GM06990 (cell line): ENCODE measurements at regions not wholly inside any gene's neighbourhood (a gene's known extent, or its start where the extent isn't known, plus 50 kb on each side); places are given as distances from the start of the nearest gene placed in this dataset.

Experiments used
- DNase-seq: peaks from one replicate; pipeline ENCODE4 v3.0.0-alpha.2; 2011; ENCODE audit not compliant: insufficient read length; ENCODE audit errors: extremely low read depth
- H3K27me3 ChIP-seq: replicated peaks from 2 replicates; pipeline ENCODE4 v1.6.0; 2011; ENCODE audit warnings: low read length; ENCODE audit not compliant: control insufficient read depth, insufficient read depth
- H3K36me3 ChIP-seq: 2 replicates; pipeline ENCODE4 v1.5.1; 2011; ENCODE audit warnings: low read length; ENCODE audit not compliant: control insufficient read depth, insufficient read depth
- H3K4me3 ChIP-seq: replicated peaks from 2 replicates; pipeline ENCODE4 v1.5.1; 2011; ENCODE audit warnings: low read depth, mild to moderate bottlenecking, control low read depth, low read length
- TF ChIP-seq, protein P1 (sequence below): IDR thresholded peaks from 2 replicates; pipeline ENCODE4 v1.5.1; 2011; ENCODE audit warnings: low read length, control low read depth, mild to moderate bottlenecking, inconsistent platforms; ENCODE audit not compliant: insufficient read depth, poor library complexity, severe bottlenecking

DNA sequence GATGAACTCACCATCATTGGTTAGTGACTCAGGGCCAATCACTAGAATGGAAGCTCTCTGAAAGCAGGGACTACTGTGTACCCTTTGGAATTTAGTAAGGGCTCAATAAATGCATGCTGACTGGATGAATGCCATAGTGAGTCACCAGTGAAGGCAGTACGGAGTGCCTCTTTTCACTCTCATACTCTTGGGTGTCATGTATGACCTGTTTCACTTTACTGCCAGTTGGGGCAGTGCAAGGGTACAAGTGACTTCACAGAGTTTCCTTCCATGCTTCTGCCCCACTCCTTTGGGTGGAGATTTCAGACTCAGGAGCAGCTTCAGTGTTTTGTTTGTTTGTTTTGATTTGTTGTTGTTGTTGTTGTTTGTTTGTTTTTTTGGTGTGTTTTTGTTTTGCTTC is 57.7 kb downstream of the SOX3 start:
- Histone ChIP-seq H3K4me3 (no peak overlapping the region), H3K36me3 (no peaks in the 10 kb centered on the region), H3K27me3 (no peaks in the 10 kb centered on the region)
- no peak for DNase-seq
- TF ChIP-seq, protein P1, sequence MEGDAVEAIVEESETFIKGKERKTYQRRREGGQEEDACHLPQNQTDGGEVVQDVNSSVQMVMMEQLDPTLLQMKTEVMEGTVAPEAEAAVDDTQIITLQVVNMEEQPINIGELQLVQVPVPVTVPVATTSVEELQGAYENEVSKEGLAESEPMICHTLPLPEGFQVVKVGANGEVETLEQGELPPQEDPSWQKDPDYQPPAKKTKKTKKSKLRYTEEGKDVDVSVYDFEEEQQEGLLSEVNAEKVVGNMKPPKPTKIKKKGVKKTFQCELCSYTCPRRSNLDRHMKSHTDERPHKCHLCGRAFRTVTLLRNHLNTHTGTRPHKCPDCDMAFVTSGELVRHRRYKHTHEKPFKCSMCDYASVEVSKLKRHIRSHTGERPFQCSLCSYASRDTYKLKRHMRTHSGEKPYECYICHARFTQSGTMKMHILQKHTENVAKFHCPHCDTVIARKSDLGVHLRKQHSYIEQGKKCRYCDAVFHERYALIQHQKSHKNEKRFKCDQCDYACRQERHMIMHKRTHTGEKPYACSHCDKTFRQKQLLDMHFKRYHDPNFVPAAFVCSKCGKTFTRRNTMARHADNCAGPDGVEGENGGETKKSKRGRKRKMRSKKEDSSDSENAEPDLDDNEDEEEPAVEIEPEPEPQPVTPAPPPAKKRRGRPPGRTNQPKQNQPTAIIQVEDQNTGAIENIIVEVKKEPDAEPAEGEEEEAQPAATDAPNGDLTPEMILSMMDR = no peak

GRCh38 chrX:140440876-140441275 is 64.0 kb downstream of the SOX3 start:
- no peaks in the 10 kb centered on the region for H3K36me3 ChIP-seq
- no peak for DNase-seq
- TF ChIP-seq, protein P1 = no peak
- no peaks in the 10 kb centered on the region for H3K27me3 ChIP-seq
- no peak overlapping the region for H3K4me3 ChIP-seq

DNA sequence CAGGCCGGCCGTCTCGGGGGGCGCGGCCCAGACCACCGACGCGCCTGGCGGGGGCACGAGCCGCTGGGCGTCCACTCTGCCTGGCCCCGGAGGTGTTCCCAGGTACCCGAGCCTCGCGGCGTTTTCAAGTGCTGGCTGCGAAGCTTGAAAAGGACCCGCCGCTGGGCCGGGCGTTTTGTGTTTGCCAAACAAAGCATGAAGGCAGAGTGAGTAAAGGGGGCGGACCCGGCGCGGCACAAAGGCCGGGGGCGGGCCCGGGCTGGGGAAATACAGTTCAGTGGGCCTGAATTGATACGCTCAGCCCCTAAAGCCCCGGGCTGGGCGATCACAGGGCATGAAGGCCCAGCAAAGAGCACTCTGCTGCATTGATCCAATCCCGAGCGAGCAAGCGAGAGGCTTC is 65.4 kb downstream of the SOX3 start:
- Histone ChIP-seq H3K36me3 (no peaks in the 10 kb centered on the region), H3K27me3 (no peaks in the 10 kb centered on the region), H3K4me3 (no peak overlapping the region)
- TF ChIP-seq, protein P1 = no peak
- no peak for DNase-seq

DNA sequence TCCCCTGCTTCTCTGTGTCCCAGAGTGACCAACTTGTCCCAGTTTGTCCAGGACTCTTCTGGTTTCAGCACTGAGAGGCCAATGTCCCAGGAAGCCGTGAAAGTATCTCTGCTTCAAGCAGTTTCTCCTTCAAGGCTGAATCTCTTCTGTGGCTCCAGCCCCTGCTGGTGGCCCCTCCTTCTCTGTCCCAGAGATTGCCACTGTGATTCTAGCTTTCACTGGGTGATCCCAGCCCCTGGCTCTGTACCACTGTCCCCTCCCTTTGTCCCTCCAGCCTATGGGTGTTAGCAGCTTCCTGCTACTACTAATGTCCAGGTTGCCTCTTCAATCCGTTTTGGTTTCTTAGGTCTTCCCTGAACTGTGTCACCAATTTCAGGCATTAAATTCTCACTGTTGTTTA is 70.5 kb downstream of the SOX3 start:
- no peak for DNase-seq
- TF ChIP-seq, protein P1 = no peak
- H3K27me3 ChIP-seq = no peaks in the 10 kb centered on the region
- H3K4me3 ChIP-seq = no peak overlapping the region
- H3K36me3 ChIP-seq = no peaks in the 10 kb centered on the region

DNA sequence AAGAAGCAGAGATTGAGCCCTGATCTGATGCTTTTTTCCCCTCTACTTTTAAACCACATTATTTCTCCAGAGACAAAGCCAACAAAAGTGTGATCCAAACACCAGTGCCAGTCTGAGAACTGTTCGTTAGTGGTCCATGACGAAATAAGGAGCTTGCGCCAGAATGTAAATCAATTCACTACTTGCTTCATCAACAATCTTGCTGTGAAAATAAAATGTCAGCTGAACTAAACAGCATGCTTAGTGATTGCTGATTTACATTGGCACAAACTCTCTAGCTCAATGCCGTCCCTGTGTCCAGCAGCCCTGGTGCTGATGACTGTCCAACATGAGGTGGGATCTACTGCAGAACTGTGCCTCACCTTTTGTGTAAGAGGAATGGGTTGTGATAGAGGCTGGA is 71.3 kb downstream of the SOX3 start:
- H3K27me3 ChIP-seq = no peaks in the 10 kb centered on the region
- no peaks in the 10 kb centered on the region for H3K36me3 ChIP-seq
- TF ChIP-seq, protein P1 = no peak
- DNase-seq = no peak
- no peak overlapping the region for H3K4me3 ChIP-seq

DNA sequence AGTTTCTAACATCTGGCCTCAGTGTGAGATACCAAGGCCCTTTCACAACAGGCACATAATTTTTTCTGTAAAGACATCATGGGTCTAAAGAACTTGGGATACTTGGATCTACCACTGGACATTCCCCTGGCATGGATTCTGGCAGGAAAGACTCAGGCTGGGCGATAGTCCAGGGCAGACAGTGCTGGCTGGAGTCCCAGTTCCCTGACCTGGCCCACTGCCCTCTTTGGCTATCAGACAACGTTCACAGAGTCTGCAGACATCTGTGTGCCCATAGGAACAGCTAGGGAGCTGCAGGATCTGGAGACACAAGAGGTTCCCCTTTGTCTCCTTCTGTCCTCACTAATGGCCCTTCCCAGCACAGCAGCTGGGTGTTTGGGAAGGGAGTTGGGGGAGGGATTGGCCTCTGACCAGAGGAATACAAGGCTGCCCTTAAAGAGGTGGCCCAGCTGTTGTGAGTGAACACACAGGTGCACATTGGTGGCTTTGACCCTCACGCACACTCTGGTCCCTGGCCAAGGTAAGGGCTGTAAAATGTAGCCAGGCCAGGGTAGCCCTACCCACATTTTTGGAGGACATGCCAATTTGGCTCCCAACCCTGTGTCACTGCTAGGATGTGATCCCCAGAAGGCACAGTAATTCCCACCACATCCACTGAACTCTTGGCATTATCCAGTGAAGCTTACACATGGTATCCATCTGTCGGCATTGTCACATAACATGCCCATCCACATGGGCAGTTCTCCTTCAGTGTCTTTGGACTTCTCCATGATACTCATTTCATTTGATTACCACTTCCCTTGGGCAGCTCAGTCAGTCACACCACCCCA is 72.3 kb downstream of the SOX3 start:
- Histone ChIP-seq H3K4me3 (no peak overlapping the region), H3K27me3 (no peaks in the 10 kb centered on the region), H3K36me3 (no peaks in the 10 kb centered on the region)
- no peak for DNase-seq
- TF ChIP-seq, protein P1 = no peak
